Posterior cingulate gyrus (tissue), 11 donors: ENCODE measurements at regions not wholly inside any gene's neighbourhood (a gene's known extent, or its start where the extent isn't known, plus 50 kb on each side); places are given as distances from the start of the nearest gene placed in this dataset.

ENCODE experiments used
- DNase-seq, 10 donors: peaks; one replicate each; pipeline versions ENCODE4 v3.0.0 to v3.0.0-alpha.2; 2020 to 2021; ENCODE audit warnings: mixed read lengths in 3 of 10
- intact Hi-C: fragments of 100-400 bp; cut with DNase I; formaldehyde crosslinking; loops from one replicate; pipeline ENCODE4 v1.15.1; 2023

DNA sequence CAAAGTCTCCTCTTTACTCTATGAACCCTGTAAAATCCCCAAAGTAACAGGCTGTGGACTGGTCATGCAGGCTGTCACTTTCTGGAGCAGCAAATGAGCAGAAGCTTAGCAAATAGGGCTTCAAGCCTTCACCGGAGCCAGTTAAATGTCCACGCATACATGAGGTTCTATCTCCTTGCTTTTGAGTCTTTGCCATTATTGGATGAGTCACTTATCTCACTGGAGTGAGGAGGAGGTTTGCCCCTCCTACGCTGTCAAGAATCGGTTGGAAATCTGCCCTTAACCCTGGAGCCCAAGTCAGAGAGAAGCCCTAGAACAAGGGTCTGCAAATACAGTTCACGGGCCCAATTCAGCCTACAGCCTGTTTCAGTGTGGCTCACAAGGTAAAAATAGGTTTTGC, 126.1 kb upstream of the CTNNB1 start:
- intact Hi-C loops = no loop called here
- DNase-seq = no peak

DNA sequence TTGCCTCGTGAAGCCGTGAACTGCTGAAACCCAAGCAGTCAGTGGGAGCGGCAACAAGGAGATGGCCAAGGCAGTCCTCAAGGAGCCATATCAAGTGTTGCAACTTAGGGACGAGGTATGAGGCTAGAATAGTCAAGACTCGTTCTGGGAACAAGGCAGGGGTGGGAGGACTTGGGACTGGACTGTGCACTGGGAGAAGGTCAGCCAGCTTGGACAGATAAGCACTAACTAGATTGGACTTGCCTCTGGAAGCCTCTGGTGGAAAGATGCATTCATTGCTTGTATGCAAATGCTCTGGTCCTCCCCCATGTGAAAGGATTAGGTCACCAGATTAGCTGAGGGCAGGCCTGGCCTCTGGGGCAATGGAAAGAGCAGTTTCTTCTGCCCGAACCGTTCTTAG, 123.3 kb upstream of the CTNNB1 start:
- no peak for DNase-seq
- intact Hi-C loops = no loop called here

DNA sequence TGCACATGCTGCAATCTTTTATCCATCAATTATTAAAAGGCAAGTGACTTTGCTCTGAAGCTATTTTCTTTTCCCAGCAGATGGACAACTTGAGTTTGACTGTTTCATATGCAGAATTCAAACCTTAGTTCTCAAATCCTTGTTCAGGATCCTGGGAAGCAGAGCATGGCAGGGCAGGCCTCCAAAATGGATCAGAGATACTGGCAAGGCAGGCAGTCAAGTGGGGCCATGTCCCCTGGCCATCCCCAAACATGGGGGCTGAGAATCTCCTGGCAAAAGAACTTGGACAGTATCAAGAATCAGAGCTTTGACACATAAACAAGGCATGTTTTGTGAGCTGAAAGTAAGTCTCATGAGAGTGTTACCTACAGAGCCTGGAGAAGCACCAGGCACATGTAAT, 122.9 kb upstream of the CTNNB1 start:
- intact Hi-C loops = no loop called here
- DNase-seq = no peak

DNA sequence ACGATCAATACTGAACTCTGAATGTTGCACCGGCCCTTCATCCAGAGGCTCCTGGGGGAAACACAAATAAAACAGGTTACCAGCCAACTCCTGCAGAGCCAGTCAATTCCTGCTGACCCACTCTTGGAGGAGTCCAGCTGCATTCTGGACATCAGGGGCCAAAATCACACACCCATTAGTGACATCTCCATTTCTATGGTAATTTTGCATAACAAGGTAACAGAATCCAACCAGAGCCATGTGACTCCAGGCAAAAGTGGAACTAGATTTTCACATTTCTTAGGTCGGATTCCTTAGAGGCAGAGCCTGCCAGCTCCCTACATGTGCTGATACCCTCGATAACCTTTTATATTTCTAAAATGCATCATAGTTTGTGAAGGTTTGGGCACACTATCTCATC, 119.2 kb upstream of the CTNNB1 start:
- no peak for DNase-seq
- intact Hi-C loops = no loop called here

GRCh38 chr3:41088882-41089281, 110.4 kb upstream of the CTNNB1 start:
- intact Hi-C loops = no loop called here

GRCh38 chr3:41089566-41089965, 109.7 kb upstream of the CTNNB1 start:
- intact Hi-C loops = no loop called here
- DNase-seq = no peak

More at GRCh38 chr3:41088882-41089281, 110.4 kb upstream of the CTNNB1 start:
- DNase-seq = no peak

DNA sequence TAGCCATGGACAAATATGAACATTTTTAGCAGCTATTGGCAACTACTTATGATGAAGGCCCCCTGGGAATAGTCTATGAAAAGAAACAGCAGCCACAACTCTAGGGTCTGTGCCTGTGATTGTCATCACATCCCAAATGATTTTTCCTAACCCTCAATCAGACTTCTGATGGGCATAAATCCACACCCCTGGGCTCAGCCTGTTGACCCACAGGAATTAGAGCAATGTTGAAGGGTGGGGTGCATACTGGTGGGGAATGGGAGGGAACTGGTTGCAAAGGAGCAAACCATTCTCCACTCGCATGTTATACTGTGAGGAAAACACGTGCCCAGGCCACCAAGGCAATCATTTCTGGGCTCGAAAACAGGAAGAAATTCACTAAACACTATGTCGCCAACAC, 106.5 kb upstream of the CTNNB1 start:
- intact Hi-C loops = no loop called here
- DNase-seq = no peak

DNA sequence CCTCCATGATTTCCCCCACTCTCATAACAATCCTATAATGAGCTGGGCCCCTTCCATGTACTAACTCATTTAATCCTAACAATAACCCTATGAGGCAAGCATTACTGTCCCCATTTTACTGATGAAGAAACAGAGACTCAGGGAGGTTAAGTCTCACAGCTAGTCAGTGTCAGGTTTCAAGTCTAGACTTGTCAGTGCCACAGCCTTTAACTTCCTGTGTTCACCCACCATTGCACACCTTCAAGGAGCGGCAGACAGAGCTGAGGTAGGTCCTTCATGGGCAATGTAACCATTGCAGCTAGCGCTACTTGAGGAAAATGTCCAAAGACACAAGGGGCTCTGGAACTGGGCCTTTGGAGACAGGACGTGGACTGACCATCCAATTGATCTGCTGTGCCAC, 105.8 kb upstream of the CTNNB1 start:
- DNase-seq = no peak
- intact Hi-C loops = no loop called here

DNA sequence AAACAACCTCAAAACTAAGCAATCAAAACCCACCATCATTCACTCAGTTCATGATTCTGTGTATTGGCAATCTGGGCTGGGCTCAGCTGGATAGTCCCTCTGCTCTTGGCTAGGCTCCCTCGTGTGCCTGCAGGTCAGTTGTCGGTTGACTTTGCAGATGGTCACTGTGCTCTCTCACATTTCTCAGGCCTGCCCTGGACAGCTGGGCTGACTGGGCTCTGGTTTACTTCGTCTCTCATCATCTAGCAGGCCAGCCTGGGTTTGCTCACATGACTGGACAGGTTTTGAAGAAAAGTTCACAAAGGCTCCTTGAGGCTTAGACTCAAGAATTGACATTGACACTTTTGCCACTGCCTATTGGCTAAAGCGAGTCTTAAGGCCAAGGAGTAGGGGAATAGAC, 105.0 kb upstream of the CTNNB1 start:
- DNase-seq = no peak
- intact Hi-C loops = no loop called here

- DNase-seq = no peak
- intact Hi-C loops = no loop called here
Observed at GRCh38 chr3:41095702-41096101, 103.6 kb upstream of the CTNNB1 start.

- intact Hi-C loops = no loop called here
- DNase-seq = no peak
Observed at GRCh38 chr3:41097896-41098496, 101.3 kb upstream of the CTNNB1 start.

- no peak for DNase-seq
- intact Hi-C loops = no loop called here
Observed at GRCh38 chr3:41101231-41101630, 98.1 kb upstream of the CTNNB1 start.

GRCh38 chr3:41102053-41102556, 97.2 kb upstream of the CTNNB1 start:
- no peak for DNase-seq
- intact Hi-C loops = no loop called here

- intact Hi-C loops = no loop called here
- DNase-seq = no peak
Observed at GRCh38 chr3:41102750-41103149, 96.6 kb upstream of the CTNNB1 start.

GRCh38 chr3:41103200-41103599, 96.1 kb upstream of the CTNNB1 start:
- no peak for DNase-seq
- intact Hi-C loops = no loop called here

GRCh38 chr3:41104147-41104546, 95.2 kb upstream of the CTNNB1 start:
- intact Hi-C loops = no loop called here

DNA sequence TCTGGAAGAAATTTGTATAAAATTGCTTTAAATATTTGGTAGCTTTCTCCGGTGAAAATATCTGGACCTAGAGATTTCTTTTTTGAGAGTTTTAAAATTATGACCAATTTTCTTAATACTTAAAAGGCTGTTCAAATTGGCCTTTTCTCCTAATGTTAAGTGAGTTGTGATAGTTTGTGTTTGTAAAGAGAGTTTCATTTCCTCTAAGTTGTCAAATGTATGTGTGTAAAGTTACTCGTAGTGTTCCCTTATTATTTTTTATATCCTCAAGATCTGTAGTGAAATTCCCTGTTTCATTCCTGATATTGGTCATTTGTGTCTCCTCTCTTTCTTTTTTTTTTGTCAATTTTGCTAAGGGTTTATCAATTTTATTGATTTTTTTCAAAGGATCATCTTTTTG, 92.6 kb upstream of the CTNNB1 start:
- DNase-seq = no peak
- intact Hi-C loops = no loop called here

More at GRCh38 chr3:41104147-41104546, 95.2 kb upstream of the CTNNB1 start:
- DNase-seq = no peak

DNA sequence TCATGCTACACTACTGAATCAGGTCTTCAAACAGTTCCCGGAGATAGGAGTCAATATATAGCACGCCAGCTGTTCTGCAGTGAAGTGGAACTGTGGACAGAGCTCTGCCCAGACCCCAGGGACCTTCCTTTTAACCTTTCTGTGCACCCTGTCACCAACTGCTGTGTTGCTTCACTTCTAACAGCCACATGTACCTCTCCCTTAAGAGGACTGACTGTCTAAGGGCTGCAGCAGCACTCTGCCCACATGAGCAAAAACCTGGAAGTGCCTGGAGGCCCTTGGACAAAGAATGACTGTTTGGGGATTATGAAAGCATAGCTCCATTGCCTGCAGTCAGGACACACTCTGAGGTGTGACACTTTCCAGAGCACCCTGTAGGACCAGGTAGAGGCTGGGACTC, 88.3 kb upstream of the CTNNB1 start:
- intact Hi-C loops = no loop called here
- no peak for DNase-seq

GRCh38 chr3:41112466-41112865, 86.8 kb upstream of the CTNNB1 start:
- DNase-seq = no peak
- intact Hi-C loops = no loop called here

- DNase-seq = no peak
- intact Hi-C loops = no loop called here
Observed at GRCh38 chr3:41115069-41115468, 84.2 kb upstream of the CTNNB1 start.

DNA sequence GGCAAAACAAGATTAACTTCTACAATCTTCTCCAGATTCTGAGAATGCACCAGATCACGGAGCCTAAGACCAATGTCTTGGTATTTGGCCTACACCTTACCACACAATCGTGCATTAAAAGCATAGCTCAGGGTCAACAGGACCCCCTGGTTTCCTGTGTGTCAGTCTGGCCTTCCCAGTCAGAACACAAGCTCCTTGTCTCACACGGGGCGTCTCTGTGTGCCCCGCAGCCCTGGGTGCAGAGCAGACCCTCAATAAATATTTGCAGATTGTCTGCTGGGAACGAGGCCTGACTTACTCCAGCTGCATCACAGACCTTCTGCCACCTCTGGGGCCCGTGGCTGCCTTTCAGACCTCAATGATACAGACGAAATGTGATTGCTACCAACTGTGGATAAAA, 82.5 kb upstream of the CTNNB1 start:
- intact Hi-C loops = no loop called here

GRCh38 chr3:41117398-41117870, 81.9 kb upstream of the CTNNB1 start:
- intact Hi-C loops = no loop called here
- DNase-seq = peak; percentile 39 to 95 (median 68)

More for the DNA sequence above, 82.5 kb upstream of the CTNNB1 start:
- no peak for DNase-seq
